PFSK-1 (cell line): ENCODE measurements at regions not wholly inside any gene's neighbourhood (a gene's known extent, or its start where the extent isn't known, plus 50 kb on each side); places are given as distances from the start of the nearest gene placed in this dataset.

Source experiments
- POLR2AphosphoS5 ChIP-seq: IDR thresholded peaks from 2 replicates; pipeline ENCODE4 v1.6.1; 2012; ENCODE audit warnings: low read depth, mild to moderate bottlenecking, control low read depth, low read length, moderate library complexity
- SIN3A ChIP-seq: IDR thresholded peaks from 2 replicates; pipeline ENCODE4 v1.6.1; 2012; ENCODE audit warnings: mild to moderate bottlenecking, low read length, moderate library complexity, borderline replicate concordance; ENCODE audit not compliant: insufficient read depth

DNA sequence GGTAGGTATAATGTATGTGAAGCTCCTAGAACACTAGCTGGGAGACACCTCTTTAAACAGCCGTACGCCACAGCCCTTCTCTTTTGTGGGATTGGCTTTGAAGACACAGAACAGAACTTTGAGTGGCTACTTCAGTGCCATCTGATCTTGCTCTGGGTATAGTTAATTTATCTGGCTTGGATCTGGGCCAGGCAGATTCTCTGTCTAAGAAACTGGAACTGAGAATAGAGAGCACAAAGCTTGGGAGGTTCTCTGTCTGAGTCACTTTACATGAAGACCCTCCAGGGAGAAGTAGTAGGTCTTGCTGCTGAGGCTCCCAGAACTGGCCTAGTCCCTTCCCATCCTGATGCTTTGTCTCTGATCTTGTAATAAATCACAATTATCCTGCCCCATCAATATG lies 721.0 kb upstream of the KIF2B start:
- TF ChIP-seq SIN3A: no peak
- no peak for TF ChIP-seq POLR2AphosphoS5
